Adrenal gland (tissue), 5 donors: ENCODE measurements at regions not wholly inside any gene's neighbourhood (a gene's known extent, or its start where the extent isn't known, plus 50 kb on each side); places are given as distances from the start of the nearest gene placed in this dataset.

ENCODE experiments used
- POLR2A ChIP-seq, 2 donors: fragments of 450-650 bp; IDR thresholded peaks; one replicate each; pipeline ENCODE4 v1.6.1; 2017; ENCODE audit warnings: antibody characterized with exemption in 2 of 2, mild to moderate bottlenecking in 2 of 2, moderate library complexity in 1 of 2
- TF ChIP-seq, protein P1 (sequence below), 6 experiments: fragments of 450-650 bp in 4 of 6; fragments of 200-600 bp in 2 of 6; sonication (generic) in 1 of 6; IDR thresholded peaks; 1 replicate in 5 of 6; 2 replicates in 1 of 6; pipeline versions ENCODE4 v1.5.1 to v1.8.0; 2016 to 2021; ENCODE audit warnings: antibody characterized with exemption in 6 of 6, mild to moderate bottlenecking in 2 of 6, moderate library complexity in 1 of 6
- donor health status: DM: no; HTN: no; CAD: no.

DNA sequence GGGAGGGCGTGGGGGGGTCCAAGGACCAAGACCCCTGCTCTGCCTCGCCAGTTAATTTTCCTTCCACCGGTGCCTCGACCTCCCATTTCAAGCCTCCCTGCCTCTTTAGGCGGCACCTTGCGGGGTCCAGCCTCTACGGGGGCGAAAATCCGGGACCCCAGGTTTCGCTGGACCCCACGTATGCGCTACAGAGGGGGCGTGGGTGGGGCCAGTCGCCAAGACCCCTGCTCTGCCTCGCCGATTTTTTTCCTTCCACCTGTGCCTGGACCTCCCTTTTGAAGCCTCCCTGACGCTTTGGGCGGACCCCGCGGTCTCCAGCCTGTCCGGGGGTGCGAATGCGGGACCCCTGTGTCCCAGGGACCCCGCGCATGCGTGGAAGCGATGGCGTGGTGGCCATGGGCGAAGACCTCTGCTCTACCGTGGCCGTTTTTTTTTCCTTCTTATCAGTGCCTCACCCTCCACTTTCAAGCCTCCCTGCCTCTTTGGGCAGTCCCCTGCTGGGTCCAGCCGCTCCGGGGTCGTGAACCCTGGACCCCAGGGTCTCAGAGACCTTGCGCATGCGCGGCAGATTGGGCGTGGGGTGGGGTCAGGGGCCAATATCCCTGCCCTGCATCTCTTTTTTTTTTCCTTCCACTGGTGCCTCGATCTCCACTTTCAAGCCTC, 324.2 kb downstream of the ALG10 start:
- TF ChIP-seq, protein P1, sequence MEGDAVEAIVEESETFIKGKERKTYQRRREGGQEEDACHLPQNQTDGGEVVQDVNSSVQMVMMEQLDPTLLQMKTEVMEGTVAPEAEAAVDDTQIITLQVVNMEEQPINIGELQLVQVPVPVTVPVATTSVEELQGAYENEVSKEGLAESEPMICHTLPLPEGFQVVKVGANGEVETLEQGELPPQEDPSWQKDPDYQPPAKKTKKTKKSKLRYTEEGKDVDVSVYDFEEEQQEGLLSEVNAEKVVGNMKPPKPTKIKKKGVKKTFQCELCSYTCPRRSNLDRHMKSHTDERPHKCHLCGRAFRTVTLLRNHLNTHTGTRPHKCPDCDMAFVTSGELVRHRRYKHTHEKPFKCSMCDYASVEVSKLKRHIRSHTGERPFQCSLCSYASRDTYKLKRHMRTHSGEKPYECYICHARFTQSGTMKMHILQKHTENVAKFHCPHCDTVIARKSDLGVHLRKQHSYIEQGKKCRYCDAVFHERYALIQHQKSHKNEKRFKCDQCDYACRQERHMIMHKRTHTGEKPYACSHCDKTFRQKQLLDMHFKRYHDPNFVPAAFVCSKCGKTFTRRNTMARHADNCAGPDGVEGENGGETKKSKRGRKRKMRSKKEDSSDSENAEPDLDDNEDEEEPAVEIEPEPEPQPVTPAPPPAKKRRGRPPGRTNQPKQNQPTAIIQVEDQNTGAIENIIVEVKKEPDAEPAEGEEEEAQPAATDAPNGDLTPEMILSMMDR (IDR thresholded peaks at IDR 0.05), result no peak
- TF ChIP-seq POLR2A (IDR thresholded peaks at IDR 0.05), result no peak
